MM.1S (cell line): ENCODE measurements at regions not wholly inside any gene's neighbourhood (a gene's known extent, or its start where the extent isn't known, plus 50 kb on each side); places are given as distances from the start of the nearest gene placed in this dataset.

Source experiments
- DNase-seq: peaks from one replicate; pipeline ENCODE4 v3.0.0-alpha.2; 2015
- H2AFZ ChIP-seq: fragments of 300-600 bp; sonication (generic); 2 replicates; pipeline ENCODE4 v1.6.0; 2016; ENCODE audit warnings: antibody characterized with exemption, low read length
- H3F3A ChIP-seq: fragments of 300-600 bp; sonication (generic); 2 replicates; pipeline ENCODE4 v1.6.1; 2016; ENCODE audit warnings: mild to moderate bottlenecking, antibody characterized with exemption, low read length, moderate library complexity, mixed read lengths; ENCODE audit not compliant: insufficient read depth
- H3K27ac ChIP-seq: fragments of 300-600 bp; sonication (generic); 2 replicates; pipeline ENCODE4 v1.5.1; 2016; ENCODE audit warnings: mild to moderate bottlenecking, low read length
- H3K27me3 ChIP-seq: fragments of 300-600 bp; sonication (generic); replicated peaks from 2 replicates; pipeline ENCODE4 v1.6.0; 2016; ENCODE audit warnings: low read length; ENCODE audit not compliant: insufficient read depth
- H3K36me3 ChIP-seq: fragments of 300-600 bp; sonication (generic); replicated peaks from 2 replicates; pipeline ENCODE4 v1.6.1; 2016; ENCODE audit warnings: mild to moderate bottlenecking, low read length, mixed read lengths; ENCODE audit not compliant: insufficient read depth
- H3K4me1 ChIP-seq: fragments of 300-600 bp; sonication (generic); 2 replicates; pipeline ENCODE4 v1.6.1; 2016; ENCODE audit warnings: low read length, mixed read lengths
- H3K4me2 ChIP-seq: fragments of 300-600 bp; sonication (generic); 2 replicates; pipeline ENCODE4 v1.6.0; 2016; ENCODE audit warnings: low read depth, low read length
- H3K4me3 ChIP-seq: fragments of 300-600 bp; sonication (generic); 2 replicates; pipeline ENCODE4 v1.5.1; 2016; ENCODE audit warnings: low read length, mixed read lengths
- H3K79me2 ChIP-seq: fragments of 300-600 bp; sonication (generic); 2 replicates; pipeline ENCODE4 v1.6.1; 2016; ENCODE audit warnings: mixed run types, low read length, mixed read lengths
- H3K9ac ChIP-seq: fragments of 300-600 bp; sonication (generic); 2 replicates; pipeline ENCODE4 v1.6.1; 2016; ENCODE audit warnings: low read length, mixed read lengths
- H3K9me2 ChIP-seq: fragments of 300-600 bp; sonication (generic); replicated peaks from 2 replicates; pipeline ENCODE4 v1.6.1; 2016; ENCODE audit warnings: mild to moderate bottlenecking, low read length, mixed read lengths; ENCODE audit not compliant: insufficient read depth
- H3K9me3 ChIP-seq: fragments of 300-600 bp; sonication (generic); replicated peaks from 2 replicates; pipeline ENCODE4 v1.6.1; 2016; ENCODE audit warnings: mild to moderate bottlenecking, low read length, mixed read lengths; ENCODE audit not compliant: insufficient read depth
- H4K20me1 ChIP-seq: fragments of 300-600 bp; sonication (generic); 2 replicates; pipeline ENCODE4 v1.6.1; 2016; ENCODE audit warnings: mild to moderate bottlenecking, low read length, moderate library complexity, mixed read lengths; ENCODE audit not compliant: insufficient read depth
- EZH2 ChIP-seq: fragments of 300-600 bp; sonication (generic); optimal IDR thresholded peaks from 2 replicates; pipeline ENCODE3; 2017; ENCODE audit warnings: low read depth, mild to moderate bottlenecking, antibody characterized with exemption, low read length, mixed read lengths
- EZH2phosphoT487 ChIP-seq: fragments of 300-600 bp; sonication (generic); IDR thresholded peaks from 2 replicates; pipeline ENCODE4 v1.6.1; 2018; ENCODE audit warnings: antibody characterized with exemption, low read length
- TF ChIP-seq, protein P1 (sequence below): fragments of 300-600 bp; sonication (generic); IDR thresholded peaks from 2 replicates; pipeline ENCODE4 v1.5.1; 2016; ENCODE audit warnings: antibody characterized with exemption, low read length, mixed read lengths

DNA sequence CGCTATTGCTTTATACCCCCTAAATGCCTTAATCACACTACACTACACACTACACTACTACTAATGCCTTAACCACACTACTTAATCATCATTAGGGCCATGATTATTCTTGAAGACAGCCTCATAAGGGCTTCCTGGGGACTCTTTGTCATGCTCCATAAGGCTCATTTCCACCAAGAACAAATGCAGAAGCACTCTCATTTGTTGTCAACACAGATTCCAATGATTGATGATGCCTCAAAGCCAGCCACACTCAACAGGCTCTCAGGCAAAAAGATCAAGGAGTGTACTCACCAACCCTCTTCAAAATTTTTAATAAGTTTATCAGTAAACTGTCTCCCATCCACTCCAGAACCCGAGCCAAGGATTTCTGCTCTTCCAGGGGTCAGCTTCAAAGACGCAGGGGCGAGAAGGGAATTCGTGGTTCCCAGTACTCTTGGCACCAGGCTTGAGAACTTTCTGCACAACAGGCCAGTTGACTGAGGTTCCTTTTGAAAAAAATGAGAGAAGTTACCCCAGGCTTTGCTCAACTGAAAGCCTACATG, 204.7 kb upstream of the GUCY1A2 start:
- TF ChIP-seq, protein P1, sequence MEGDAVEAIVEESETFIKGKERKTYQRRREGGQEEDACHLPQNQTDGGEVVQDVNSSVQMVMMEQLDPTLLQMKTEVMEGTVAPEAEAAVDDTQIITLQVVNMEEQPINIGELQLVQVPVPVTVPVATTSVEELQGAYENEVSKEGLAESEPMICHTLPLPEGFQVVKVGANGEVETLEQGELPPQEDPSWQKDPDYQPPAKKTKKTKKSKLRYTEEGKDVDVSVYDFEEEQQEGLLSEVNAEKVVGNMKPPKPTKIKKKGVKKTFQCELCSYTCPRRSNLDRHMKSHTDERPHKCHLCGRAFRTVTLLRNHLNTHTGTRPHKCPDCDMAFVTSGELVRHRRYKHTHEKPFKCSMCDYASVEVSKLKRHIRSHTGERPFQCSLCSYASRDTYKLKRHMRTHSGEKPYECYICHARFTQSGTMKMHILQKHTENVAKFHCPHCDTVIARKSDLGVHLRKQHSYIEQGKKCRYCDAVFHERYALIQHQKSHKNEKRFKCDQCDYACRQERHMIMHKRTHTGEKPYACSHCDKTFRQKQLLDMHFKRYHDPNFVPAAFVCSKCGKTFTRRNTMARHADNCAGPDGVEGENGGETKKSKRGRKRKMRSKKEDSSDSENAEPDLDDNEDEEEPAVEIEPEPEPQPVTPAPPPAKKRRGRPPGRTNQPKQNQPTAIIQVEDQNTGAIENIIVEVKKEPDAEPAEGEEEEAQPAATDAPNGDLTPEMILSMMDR, result no peak
- TF ChIP-seq EZH2phosphoT487 (no peak), EZH2 (no peak)
- Histone ChIP-seq H3K4me1 (no peaks in the 10 kb centered on the region), H3K36me3 (no peaks in the 10 kb centered on the region), H3K4me2 (no peak overlapping the region), H3K79me2 (no peaks in the 10 kb centered on the region), H3F3A (no peaks in the 10 kb centered on the region), H3K4me3 (no peak overlapping the region), H3K27ac (no peak overlapping the region), H3K9ac (no peak overlapping the region), H3K9me2 (no peaks in the 10 kb centered on the region), H3K27me3 (no peaks in the 10 kb centered on the region), H4K20me1 (no peaks in the 10 kb centered on the region), H2AFZ (no peak overlapping the region), H3K9me3 (no peaks in the 10 kb centered on the region)
- no peak for DNase-seq

DNA sequence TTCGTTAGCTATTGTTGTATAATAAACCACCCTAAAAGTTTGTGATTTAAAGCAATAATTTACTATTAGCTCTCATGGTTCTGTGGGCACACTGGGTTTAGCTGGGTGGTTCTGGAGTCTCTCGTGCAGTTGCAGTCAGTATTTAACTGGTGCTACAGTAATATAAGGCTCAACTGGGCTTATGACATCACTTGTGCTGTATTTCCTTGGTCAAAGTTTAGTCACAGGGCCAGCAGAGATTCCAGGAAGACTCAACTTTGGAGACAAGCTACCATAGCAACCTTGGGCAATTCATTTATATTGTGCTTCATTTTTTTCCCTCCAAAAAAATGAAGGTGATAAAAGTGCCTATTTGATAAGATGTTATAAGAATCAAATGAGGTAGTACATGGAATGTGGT, 204.2 kb upstream of the GUCY1A2 start:
- no peaks in the 10 kb centered on the region for H3K27me3 ChIP-seq
- H3K4me3 ChIP-seq, result no peak overlapping the region
- no peak overlapping the region for H2AFZ ChIP-seq
- no peaks in the 10 kb centered on the region for H3K36me3 ChIP-seq
- H3K9me3 ChIP-seq, result no peaks in the 10 kb centered on the region
- H3K9ac ChIP-seq, result no peak overlapping the region
- H4K20me1 ChIP-seq, result no peaks in the 10 kb centered on the region
- no peak overlapping the region for H3K27ac ChIP-seq
- H3K79me2 ChIP-seq, result no peaks in the 10 kb centered on the region
- no peaks in the 10 kb centered on the region for H3F3A ChIP-seq
- DNase-seq, result no peak
- TF ChIP-seq, protein P1, result no peak
- TF ChIP-seq EZH2 (no peak), EZH2phosphoT487 (no peak)
- no peak overlapping the region for H3K4me2 ChIP-seq
- H3K9me2 ChIP-seq, result no peaks in the 10 kb centered on the region
- H3K4me1 ChIP-seq, result no peaks in the 10 kb centered on the region

DNA sequence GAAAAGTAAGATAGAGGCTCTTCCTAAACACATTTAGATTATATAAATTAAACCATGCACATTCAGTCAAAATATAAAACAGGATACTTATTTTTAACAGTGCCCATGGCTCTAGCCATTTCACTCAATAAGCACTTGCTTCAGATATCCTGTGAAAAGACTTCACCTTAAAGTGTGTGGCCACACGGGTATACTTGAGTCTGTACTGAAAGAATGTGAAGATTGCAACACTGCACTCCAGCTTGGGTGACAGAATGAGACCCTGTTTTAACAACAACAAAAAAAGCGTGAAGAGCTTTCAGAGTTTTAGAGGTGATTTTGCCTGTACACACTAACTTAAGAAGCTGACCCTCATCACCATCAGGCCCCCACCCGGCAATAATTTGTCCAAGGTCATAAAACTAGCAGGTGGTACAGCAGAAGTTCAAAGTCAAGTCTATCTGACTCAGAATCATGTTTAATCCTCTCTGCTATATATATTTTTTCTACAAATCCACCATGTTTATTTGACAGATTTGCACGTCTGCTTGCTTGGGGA, 203.5 kb upstream of the GUCY1A2 start:
- Histone ChIP-seq H3K27me3 (no peaks in the 10 kb centered on the region), H3K27ac (no peak overlapping the region), H3F3A (no peaks in the 10 kb centered on the region), H4K20me1 (no peaks in the 10 kb centered on the region), H3K4me2 (no peak overlapping the region), H3K4me1 (no peaks in the 10 kb centered on the region), H3K4me3 (no peak overlapping the region), H3K36me3 (no peaks in the 10 kb centered on the region), H2AFZ (no peak overlapping the region), H3K9me2 (no peaks in the 10 kb centered on the region), H3K79me2 (no peaks in the 10 kb centered on the region), H3K9ac (no peak overlapping the region), H3K9me3 (no peaks in the 10 kb centered on the region)
- TF ChIP-seq EZH2 (no peak), EZH2phosphoT487 (no peak)
- TF ChIP-seq, protein P1, result no peak
- DNase-seq, result no peak
